NCI-H446 treated with DMSO at 0.1 percent for 48 hours (cell line): ENCODE measurements at regions not wholly inside any gene's neighbourhood (a gene's known extent, or its start where the extent isn't known, plus 50 kb on each side); places are given as distances from the start of the nearest gene placed in this dataset.
A peak's percentile ranks its signal among the peaks of the same experiment; 100 is the strongest.

Source experiments
- DNase-seq: peaks from one replicate; lab custom pipeline; 2025; lab: John Stamatoyannopoulos, UW

DNA sequence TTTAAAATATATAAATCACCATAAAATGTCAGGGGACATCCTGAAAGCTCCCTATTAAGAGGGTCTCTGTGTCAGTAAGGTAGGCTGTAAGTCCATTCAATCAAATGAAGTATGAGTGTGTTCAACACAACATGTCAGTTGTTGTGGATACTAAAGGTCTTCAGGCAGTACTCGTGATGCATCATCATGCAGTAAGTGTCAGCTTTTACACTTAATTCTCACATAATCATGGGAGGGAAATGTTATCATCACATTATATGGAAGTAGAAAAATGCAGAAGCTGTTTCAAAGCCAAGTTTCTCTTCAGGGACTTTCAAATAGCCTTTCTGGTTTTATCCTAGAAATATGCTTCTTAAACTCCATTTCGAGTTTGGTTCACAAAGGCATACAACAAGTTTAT lies 477.1 kb upstream of the ID2 start:
- no peak for DNase-seq

DNA sequence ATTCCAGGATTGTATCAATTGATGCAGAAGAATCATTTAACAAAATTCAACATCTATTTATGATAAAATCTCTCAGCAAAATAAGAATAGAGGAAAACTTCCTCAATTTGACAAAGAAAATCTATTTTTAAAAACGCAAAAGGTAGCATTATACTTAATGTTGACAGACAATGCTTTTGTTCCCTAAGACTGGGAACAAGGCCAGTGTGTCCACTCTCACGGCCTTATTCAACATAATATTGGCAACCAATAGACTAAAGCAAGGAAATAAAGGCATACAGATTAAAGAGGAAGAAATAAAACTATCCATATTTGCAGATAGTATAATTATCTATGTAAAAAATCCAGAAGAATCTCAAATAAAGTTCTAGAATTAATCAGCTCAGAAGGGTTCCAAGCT lies 472.4 kb upstream of the ID2 start:
- no peak for DNase-seq

DNA sequence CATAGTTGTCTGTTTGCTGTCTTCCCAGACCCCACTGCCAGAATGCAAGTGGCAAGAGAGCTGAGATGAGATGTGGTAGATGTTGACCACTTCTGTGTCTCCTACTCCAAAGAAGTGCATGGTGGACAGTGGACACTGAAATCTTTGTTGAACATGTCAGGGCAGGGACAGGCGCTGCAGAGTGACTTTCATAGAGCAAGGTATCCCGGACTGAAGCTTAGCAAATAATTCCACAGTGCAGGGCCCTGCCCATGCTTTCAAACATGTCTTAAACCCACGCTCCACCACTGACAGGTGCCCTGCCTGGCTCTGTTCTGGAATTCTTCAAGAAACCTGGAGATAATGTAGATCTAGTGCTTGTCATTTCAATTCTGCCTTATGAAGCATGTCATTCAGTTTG lies 470.5 kb upstream of the ID2 start:
- no peak for DNase-seq

DNA sequence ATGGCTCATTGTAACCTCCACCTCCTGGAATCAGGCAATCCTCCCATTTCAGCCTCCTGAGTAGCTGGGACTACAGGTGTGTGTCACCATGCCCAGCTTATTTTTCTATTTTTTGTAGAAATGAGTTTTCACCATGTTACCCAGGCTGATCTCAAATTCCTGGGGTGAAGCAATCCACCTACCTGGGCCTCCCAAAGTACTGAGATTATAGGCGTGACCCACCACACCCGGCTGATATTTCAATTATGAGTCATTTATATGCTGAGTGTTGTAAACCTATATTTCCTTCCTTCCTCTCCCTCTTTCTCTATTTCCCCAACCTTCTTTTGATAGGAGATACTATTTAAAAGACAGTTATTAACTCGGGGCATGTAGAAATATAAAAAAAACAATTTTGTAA lies 469.6 kb upstream of the ID2 start:
- DNase-seq = no peak

DNA sequence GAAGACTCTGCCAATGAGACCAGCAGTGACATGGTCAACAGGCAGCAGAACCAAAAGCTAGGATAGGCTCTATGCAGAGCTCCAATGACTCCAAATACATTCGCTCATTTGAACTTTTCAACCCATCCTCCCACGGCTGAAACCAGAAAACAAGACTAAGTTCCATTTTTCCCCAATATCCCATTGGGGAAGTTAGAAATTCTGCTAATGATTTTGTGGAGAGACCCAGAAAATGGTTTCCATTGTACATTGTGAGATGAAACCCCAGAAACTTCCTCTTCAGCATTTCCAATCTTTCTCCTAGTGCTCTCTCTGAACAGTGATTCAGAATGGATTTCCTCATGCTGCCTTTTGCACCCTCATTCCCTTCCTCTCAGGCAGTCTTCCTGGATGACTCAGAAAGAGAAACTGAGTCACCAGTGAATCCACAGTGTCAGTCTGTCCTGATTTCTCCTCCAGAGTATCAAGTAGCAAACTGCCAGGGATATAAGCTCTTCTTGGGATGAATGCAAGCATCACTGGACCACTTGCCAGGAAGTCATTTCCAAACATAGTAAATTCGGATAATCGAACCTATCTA lies 467.7 kb upstream of the ID2 start:
- DNase-seq = no peak

DNA sequence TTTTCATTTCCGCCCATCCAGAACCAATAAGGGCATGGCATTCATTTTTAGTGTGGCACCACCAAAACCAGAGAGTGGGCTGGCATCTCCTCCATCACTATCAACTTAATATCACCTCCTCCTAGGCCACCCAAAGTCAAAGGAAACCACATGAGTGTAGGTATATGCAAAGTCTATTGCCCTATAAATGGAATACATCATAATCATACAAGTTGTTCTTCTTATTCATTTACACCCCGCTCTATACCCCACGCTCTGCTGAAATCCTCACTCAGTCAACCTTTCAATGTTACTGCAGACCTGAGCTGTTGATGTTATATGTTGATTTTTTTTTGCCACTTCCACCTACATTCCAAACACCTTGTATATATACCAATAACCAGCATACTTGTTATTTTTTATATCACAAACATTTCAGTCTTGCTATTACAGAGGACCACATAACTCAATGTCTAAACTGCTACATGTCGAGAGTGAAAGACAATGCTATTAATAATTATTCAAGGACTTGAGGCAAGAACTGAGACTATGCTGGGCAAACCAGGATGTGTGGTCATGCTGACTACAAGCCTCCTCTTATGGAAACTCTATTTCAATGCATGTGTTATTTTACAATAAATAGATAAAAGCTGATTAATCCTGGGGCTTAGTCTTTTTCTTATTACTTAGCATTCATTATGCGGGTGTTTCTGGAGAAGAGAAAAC lies 466.5 kb upstream of the ID2 start:
- no peak for DNase-seq

DNA sequence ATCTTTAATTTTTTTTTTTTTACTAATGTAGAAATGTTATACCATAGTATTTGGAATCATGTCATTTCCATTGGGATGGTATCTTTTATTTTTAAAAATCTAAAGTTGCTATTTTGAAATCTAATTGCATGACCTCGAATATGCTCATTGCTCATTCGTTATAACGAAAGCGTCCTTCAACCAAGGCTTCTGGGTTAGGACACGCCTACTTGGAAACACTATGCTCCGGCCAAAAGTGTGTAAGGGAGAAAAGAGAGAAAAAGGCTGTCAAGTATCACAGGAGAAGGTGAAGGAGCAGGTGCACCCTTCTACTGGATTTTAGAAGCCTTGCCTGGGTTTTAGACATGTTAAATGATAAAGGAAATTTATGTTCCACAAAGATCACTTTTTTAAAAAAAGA lies 465.9 kb upstream of the ID2 start:
- DNase-seq = no peak

DNA sequence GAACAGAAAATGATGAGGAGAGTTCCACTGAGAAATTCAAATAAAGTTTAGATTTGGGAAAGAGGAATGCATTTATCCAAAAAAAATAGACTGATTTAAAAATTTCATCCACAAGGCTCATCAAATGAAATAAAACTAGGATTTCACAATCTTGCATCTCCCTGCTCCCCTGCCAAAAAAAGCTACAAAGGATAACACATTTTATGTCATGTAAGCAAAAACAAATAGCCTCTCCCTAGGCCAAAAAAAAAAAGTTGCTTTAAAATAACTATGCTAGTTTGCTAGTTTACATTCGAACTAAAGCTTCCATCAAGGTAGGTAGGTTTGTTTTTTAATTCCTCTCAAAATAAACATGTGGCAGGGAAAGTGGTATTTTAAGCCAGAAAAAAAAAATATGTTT lies 465.5 kb upstream of the ID2 start:
- DNase-seq = no peak

DNA sequence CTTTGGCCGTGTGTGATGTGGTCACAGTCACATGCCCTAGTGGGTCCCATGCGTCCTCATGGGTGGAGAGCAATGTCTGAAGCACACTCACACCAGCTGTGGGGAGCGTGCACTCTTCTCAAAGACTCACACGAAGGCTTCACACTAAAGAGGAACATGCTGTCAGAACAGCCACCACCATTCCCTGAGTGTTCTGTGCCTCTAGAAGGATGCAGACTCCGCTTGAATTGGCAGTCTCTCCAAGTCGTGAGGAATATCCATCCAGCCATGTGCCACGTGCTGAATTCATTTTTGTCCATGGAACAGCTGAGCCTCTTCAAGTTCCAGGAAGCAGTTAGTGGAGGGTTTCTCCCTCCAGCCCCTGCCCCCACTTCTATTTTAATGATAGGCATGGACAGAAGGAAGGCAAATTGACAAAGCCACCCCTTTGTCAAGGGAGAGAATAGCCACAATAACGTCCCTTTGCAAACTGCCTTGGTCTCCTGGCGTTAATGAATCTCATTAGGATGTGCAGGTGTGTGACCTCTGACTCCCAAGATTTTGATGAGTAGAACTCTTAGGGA lies 464.3 kb upstream of the ID2 start:
- DNase-seq = no peak

DNA sequence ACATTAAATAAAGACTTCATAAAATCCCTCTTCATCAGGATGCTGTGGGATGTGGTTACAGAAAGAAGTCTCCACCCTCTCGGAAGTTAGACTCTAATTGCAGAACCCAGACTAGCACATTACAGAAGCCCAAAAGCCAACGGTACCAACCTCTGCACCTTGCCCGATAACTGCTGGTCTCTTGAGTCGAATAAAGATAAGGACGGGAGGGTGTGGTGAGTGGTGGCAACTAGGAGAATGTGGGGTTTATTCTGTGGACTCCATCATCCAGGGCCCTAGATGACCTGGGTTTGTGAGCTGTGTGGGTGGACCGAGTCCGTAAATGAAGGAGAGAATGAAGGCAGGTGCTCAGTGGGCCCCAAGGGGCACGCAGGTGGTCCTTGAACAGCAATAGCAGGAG lies 462.8 kb upstream of the ID2 start:
- DNase-seq = no peak

DNA sequence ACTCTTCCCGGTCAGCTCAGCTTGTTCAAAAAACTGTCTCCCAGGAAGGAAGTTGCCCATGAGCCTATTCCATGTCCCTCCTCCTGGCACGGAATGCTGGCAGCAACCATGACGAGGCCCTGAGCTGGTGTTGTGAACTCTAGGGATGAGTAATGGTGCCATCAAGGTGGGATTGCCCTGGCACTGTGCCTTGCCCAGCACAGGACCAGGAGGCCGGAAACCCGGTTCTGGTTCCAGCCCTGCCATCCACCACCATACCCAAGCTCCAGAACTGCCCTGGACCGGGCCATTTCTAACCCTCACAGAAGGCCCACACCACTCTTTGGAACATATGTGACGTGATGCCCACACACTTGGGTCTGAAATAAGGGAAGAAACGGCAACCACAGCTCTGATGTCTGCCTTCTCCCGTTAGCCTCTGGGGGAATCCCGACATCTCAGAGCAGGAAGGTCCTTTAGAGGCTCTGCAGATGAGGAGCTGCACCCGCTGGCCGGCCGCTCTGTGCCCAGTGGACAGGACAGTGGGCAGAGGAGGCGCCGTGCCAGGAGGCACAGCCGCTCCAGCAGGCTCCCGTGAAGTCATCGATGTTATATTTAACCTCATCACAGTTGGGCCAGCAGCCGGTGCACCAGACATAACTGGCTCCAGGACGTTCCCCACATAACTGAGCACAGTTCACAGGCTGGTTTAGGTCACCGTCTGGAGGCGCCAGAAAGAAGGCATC lies 462.1 kb upstream of the ID2 start:
- DNase-seq = peak; percentile 66

DNA sequence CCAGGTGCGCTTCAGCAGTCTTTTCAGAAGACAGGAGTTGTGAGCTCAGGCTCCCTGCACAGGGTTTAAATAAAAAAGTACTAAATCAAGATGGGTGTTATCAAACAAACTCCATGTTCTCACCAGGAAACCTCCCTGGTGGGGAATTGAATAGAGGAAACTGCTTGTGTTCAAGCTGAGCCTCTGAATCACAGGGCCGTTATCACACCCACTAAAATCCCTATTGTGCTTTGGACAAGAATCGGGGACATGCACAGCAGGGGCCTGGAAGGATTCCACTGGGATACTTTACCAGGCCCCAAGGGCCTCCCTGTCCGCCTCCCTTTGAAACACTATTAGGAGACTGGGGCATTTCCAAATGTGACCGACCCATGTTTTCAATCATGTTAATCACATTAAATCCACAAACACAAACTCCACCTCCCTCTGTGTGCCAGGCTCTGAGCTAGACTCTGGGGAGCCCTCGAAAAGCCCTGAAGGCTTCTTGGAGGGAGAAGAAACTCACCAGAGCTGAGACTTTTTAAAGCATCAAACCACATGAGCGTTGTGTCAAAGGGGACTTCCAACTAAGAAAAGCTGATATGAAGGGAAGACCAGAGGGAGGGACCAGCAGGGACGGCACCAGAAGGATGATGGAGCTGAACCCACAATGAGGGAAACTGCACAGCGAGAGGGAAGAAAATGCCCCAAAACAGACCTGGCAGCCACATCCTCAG lies 458.7 kb upstream of the ID2 start:
- DNase-seq = no peak

DNA sequence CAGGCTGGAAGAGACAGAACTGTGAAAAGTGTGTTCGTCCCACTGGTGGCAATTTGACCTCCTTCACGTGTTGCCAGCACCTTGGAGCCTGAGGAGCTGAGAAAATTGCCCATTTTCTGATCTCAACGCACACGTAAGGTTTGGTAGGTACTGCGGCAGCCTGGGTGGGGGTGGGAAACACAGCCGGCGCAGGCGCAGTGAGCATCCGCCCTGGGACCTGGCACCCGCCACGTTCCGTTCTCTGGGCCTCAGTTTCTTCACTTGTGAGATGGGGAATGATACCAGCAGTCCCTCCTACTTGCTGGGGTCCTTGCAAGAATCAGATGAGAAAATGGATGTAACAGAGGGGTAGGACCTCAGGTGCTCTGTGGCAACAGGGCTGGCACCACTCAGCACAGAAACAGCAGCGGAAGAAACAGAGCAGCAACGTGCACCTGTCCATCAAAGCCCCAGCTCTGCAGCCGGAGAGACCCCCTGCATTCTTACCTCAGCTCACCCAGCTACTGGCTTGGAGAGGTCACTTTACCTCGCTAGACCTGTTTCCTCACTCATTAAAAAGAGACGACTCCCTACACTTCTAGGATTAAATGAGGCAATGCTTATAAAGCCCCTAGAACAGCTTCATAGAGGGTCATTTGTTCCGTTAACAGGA lies 458.0 kb upstream of the ID2 start:
- DNase-seq = no peak

DNA sequence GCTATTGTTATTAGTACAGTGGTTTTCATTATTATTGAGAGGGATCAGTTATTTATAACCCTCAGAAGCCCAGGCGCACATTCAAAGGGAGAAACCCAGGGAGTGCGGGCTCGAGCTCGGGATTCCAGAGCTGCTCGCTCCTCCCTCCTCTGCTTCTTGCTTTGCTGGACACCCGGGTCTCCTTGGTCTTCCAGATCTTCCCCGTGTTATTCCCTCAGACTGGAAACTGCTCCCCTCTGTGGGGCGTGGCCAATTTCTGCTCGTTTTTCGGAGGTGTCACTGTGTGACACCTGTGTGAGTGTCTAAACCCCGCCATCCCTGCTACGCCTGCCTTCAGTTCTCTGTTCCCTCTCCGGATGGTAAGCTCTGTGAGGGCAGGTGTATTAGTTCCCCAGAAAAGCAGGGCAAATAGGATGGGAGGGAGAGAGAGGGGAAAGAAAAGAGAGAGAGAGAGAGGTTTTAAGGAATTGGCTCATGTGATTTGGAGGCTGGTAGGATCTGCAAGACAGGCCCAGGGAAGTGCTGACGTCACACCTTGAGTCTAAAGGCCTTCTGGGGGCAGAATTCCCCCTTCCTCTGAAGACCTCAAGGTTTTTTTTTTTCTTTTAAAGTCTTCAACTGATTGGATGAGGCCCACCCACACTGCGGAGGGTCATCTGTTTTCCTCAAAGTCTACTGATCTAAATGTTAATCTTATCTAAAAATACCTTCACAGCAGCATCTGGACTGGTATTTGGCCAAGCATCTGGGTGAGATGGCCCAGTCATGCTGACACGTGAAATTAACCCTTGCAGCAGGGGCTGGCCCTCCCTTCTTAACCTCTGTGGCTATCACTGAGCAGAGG lies 457.3 kb upstream of the ID2 start:
- no peak for DNase-seq

DNA sequence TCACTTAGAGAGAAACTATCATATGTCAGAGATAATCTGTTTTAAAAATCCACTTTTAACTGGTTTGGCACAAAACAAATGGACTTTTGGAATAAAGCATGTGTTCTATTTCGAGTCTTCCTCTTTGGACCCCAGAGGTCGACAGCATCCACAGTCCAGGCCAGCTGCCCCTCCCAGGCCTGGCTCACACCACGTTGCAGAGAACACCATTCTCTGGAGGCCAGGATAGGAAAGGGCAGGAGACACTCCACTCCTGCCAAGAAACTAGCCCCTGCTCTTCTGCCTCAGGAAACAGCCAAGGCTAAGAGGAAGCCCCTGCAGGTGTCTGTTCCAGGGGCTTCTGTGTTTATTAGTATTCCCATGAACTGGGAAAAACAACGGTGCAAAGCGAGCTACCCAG lies 456.6 kb upstream of the ID2 start:
- DNase-seq = no peak

DNA sequence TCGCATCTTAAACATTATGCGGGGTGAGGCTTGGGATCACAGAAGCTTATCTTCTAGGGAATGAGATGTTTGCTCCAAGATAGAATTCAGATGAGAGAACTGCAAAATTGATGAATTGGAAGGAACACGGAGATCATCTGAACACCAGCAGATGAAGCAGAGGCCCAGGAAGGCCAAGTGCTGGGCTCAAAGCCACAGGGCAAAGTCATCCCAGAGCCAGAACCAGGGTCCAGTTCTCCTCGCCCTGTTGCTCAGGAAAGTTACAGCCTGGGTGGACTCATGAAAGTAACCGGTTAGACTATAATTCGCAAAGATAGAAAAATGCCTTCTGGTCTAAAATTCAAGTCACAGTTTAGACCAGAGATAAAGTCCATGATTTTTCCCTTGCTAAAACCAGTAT lies 456.1 kb upstream of the ID2 start:
- DNase-seq = no peak

DNA sequence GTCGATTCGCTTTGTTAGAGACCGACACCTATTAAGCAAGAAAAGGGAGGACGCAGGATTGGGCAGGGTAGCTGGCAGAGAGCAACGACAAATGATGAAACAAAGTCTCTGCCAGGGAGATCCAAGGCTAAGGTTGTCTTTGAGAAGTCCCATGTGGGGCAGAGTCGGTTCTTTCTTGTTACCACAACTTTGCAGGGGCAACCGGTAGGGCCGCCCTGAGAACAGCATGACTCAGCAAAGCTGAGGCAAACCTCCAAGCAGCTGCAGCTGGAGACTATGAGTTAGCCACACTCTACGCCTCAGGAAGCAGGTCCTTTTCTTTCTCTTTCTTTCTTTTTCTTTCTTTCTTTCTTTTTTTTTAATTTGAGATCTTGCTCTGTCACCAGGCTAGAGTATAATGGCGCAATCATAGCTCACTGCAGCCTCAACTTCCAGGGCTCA lies 452.3 kb upstream of the ID2 start:
- peak; percentile 57 for DNase-seq

DNA sequence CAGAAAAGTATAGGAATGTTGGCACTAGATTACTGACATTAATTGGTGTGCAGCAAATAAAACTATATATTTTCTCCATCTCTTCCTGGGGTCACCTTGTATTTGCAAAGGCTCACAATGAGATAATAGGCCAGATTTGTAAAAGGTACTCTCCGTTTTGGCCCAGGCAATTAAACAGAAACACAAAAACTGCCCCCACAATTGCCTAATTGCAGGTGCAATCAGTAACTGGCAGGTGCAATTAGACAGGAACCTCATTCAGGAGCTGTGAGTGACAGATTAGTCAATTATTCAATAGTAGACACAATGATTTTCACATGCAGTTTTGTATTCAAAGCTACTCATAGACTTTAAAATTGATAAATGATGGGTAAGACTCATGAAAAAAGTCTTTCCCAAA lies 451.4 kb upstream of the ID2 start:
- no peak for DNase-seq

DNA sequence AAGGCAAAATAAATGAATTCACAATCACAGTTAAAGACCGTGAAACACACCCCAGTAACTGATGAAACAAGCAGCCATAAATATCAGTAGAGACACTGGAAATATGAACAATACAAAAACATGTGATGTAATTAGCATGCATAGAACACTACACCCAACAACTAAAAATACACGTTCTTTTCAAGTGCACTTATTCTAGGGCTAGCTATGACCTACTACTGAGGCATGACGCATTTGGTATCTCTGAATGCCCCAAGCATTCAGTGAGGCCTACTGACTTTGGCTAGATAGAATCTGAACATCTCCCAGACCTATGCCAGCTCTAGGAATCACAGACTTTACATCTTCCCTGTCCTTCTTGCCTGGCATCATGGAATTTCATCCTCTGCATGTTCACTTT lies 450.0 kb upstream of the ID2 start:
- no peak for DNase-seq

DNA sequence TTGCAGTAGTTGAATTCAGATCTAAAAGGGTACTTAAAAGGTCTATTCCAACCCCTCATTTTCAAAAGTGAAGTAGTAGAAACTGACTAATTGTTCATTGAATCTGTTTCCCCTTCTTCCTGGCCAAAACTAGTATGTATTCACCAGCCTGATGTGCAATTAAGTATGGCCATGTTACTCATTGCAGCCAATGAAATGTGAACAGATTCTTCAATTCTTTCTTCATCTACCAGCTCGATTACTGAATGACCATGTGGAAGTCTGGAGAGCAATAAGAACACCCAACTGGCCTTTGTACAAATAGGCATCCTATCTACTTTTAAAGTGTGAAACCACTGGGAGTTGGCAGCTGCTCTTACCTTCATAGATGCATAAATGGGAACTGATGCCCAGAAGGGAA lies 449.0 kb upstream of the ID2 start:
- DNase-seq = no peak

DNA sequence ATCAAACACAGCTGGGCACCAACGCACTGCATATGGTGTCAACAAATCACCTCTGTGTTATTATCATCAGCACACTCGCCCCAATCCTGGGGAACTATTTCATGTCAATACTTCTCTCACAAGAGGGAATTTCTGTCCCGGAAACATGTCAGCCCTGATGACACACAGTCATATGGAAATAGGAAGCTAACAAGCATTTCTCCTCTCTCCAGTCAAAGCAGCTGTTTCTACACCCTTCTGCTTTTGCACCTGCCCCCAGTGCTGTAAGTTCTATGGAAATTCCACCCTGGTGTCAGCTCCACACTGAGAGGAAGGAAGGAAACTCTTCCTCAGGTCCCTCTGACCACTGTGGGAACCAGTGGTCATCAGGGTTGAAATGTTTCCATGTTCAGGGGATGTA lies 447.6 kb upstream of the ID2 start:
- no peak for DNase-seq
